Smooth muscle cell (in vitro differentiated cells): ENCODE measurements at regions not wholly inside any gene's neighbourhood (a gene's known extent, or its start where the extent isn't known, plus 50 kb on each side); places are given as distances from the start of the nearest gene placed in this dataset.
A peak's percentile ranks its signal among the peaks of the same experiment; 100 is the strongest.

Source experiments
- DNase-seq: peaks from one replicate; lab custom pipeline; 2025; ENCODE audit not compliant: unreplicated experiment; lab: John Stamatoyannopoulos, UW
- H2AFZ ChIP-seq: fragments of 200-600 bp; sonication (generic); 2 replicates; pipeline ENCODE4 v1.6.0; 2016; ENCODE audit warnings: antibody characterized with exemption, low read depth, mild to moderate bottlenecking
- H3F3A ChIP-seq: fragments of 200-600 bp; sonication (generic); 2 replicates; pipeline ENCODE4 v1.6.0; 2017; ENCODE audit warnings: antibody characterized with exemption, low read depth
- H3K27ac ChIP-seq: fragments of 200-600 bp; sonication (generic); 2 replicates; pipeline ENCODE4 v1.5.1; 2016; ENCODE audit warnings: low read depth, mild to moderate bottlenecking
- H3K27me3 ChIP-seq: fragments of 200-600 bp; sonication (generic); 2 replicates; pipeline ENCODE4 v1.6.1; 2016; ENCODE audit warnings: low read depth, mild to moderate bottlenecking
- H3K36me3 ChIP-seq: fragments of 200-600 bp; sonication (generic); 2 replicates; pipeline ENCODE4 v1.5.1; 2016; ENCODE audit warnings: low read depth
- H3K4me1 ChIP-seq: fragments of 200-600 bp; sonication (generic); 2 replicates; pipeline ENCODE4 v1.5.1; 2016; ENCODE audit warnings: low read depth
- H3K4me2 ChIP-seq: fragments of 200-600 bp; sonication (generic); 2 replicates; pipeline ENCODE4 v1.6.0; 2016; ENCODE audit warnings: mild to moderate bottlenecking
- H3K4me3 ChIP-seq: fragments of 200-600 bp; sonication (generic); 2 replicates; pipeline ENCODE4 v1.5.1; 2016; ENCODE audit warnings: mild to moderate bottlenecking
- H3K79me2 ChIP-seq: fragments of 200-600 bp; sonication (generic); 2 replicates; pipeline ENCODE4 v1.6.0; 2016; ENCODE audit warnings: low read depth, mild to moderate bottlenecking
- H3K9ac ChIP-seq: fragments of 200-600 bp; sonication (generic); 2 replicates; pipeline ENCODE4 v1.6.0; 2016; ENCODE audit warnings: low read depth
- H3K9me3 ChIP-seq: fragments of 200-600 bp; sonication (generic); replicated peaks from 2 replicates; pipeline ENCODE4 v1.5.1; 2016; ENCODE audit warnings: low read depth
- H4K20me1 ChIP-seq: fragments of 200-600 bp; sonication (generic); 2 replicates; pipeline ENCODE4 v1.6.0; 2016; ENCODE audit warnings: low read depth
- WGBS: methylation state at CpG from one replicate; pipeline ENCODE4 v1.1.7; 2016; ENCODE audit warnings: low lambda C conversion rate; 5-methylcytosine and 5-hydroxymethylcytosine counted together
- TF ChIP-seq, protein P1 (sequence below): fragments of 200-600 bp; sonication (generic); IDR thresholded peaks from 2 replicates; pipeline ENCODE4 v1.5.1; 2017; ENCODE audit warnings: borderline replicate concordance, mild to moderate bottlenecking, antibody characterized with exemption; ENCODE audit not compliant: insufficient read depth, poor library complexity, severe bottlenecking

DNA sequence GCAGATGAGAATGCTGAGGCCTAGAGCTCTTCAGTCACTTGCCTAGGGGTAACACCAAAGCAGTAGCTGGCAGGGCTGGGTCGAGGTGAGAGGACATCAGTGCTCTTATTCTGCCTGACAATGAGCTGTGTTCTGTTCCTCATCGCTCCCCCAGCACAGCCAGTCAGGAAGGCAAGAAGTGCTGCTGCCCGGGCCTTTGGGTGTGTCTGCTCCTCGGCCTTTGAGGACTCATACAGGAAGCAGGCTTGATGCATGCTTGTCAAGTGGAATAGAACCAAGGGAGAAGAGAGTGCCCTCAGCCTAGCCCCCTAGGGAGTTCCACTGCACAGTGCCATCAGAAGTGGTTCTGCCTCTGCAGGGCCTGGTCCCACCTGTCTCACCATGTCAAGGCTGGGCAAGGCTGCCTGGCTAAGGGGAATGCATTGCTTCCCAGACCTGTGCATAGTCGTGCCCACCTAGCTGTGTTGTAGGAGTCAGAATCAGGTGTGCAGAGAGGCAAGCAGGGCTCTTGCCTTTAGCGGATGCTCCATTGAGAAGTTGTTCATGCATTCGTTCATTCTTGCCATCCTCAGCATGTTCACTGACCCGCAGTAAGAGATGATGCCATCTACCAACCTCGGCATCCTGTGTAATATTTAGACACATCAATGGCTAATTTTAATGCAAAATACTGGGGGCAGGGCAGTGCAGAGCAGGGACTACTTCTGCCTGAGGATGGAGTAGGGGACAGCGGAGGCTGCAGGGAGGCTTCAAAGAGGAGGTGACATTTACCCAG, 156.6 kb downstream of the RPS24 start:
- Histone ChIP-seq H3K27ac (no peak overlapping the region), H3K27me3 (no peaks in the 10 kb centered on the region), H3K36me3 (no peaks in the 10 kb centered on the region), H3K4me1 (peaks cover 6% of the 10 kb centered on the region), H4K20me1 (no peaks in the 10 kb centered on the region), H3K4me2 (no peak overlapping the region), H3K4me3 (no peak overlapping the region), H2AFZ (no peak overlapping the region), H3K9me3 (no peaks in the 10 kb centered on the region), H3F3A (peaks cover 8% of the 10 kb centered on the region), H3K9ac (no peak overlapping the region), H3K79me2 (no peaks in the 10 kb centered on the region)
- WGBS, result 93% methylated on average over 10 of the region's 10 CpGs
- no peak for DNase-seq
- TF ChIP-seq, protein P1, sequence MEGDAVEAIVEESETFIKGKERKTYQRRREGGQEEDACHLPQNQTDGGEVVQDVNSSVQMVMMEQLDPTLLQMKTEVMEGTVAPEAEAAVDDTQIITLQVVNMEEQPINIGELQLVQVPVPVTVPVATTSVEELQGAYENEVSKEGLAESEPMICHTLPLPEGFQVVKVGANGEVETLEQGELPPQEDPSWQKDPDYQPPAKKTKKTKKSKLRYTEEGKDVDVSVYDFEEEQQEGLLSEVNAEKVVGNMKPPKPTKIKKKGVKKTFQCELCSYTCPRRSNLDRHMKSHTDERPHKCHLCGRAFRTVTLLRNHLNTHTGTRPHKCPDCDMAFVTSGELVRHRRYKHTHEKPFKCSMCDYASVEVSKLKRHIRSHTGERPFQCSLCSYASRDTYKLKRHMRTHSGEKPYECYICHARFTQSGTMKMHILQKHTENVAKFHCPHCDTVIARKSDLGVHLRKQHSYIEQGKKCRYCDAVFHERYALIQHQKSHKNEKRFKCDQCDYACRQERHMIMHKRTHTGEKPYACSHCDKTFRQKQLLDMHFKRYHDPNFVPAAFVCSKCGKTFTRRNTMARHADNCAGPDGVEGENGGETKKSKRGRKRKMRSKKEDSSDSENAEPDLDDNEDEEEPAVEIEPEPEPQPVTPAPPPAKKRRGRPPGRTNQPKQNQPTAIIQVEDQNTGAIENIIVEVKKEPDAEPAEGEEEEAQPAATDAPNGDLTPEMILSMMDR, result no peak

DNA sequence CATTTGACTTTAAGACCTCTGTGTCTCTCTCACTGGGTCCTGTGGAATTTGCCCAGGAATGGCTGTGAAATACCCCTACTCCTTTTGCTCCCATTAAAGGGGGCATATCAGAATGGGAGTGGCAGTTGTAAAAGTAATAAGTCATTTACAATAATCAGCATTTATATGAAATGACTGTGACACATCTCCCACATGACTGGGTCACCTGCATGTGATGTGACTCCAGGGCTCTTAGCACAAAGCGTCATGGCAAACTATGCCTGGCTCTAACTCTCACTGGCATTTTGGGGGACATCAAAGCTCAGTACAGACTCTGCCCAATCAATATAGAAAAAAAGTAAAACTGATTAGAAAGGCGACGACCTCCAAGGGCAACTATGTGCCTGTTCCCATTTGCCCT, 157.6 kb downstream of the RPS24 start:
- no peak overlapping the region for H3K4me3 ChIP-seq
- no peak overlapping the region for H2AFZ ChIP-seq
- H3K4me1 ChIP-seq, result peaks cover 16% of the 10 kb centered on the region
- no peak overlapping the region for H3K9ac ChIP-seq
- H3K4me2 ChIP-seq, result no peak overlapping the region
- TF ChIP-seq, protein P1, result no peak
- H3K36me3 ChIP-seq, result no peaks in the 10 kb centered on the region
- H3K27me3 ChIP-seq, result no peaks in the 10 kb centered on the region
- WGBS, result 94% methylated on average over 3 of the region's 3 CpGs
- H3K9me3 ChIP-seq, result no peaks in the 10 kb centered on the region
- no peaks in the 10 kb centered on the region for H3K79me2 ChIP-seq
- H4K20me1 ChIP-seq, result no peaks in the 10 kb centered on the region
- H3K27ac ChIP-seq, result no peak overlapping the region
- peaks cover 12% of the 10 kb centered on the region for H3F3A ChIP-seq
- no peak for DNase-seq

DNA sequence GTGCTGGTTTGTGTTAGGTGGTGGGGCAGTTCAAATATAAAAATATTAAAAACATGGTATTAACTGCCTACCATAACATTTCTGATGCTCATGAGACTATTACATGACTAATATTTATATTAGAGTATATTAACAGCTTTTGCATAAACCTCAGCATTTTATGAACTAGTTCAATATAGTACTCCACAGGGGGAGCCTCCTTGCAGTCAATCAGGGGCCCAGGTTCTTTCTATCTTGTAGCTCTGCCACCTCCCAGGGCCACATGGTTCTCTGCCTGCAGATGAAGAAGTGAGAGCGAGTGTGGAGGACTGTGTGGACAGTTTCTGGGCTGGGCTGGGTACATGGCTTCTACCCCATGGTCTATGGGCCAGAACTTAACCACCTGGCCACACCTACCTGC, 159.5 kb downstream of the RPS24 start:
- Histone ChIP-seq H3K9me3 (no peaks in the 10 kb centered on the region), H2AFZ (no peak overlapping the region), H4K20me1 (no peaks in the 10 kb centered on the region), H3K4me2 (no peak overlapping the region), H3K9ac (no peak overlapping the region), H3F3A (peaks cover 22% of the 10 kb centered on the region), H3K27ac (no peak overlapping the region), H3K27me3 (no peaks in the 10 kb centered on the region), H3K4me3 (no peak overlapping the region), H3K79me2 (no peaks in the 10 kb centered on the region), H3K36me3 (no peaks in the 10 kb centered on the region), H3K4me1 (peaks cover 19% of the 10 kb centered on the region)
- WGBS, result 97% methylated on average over 1 of the region's 1 CpG
- TF ChIP-seq, protein P1, result no peak
- no peak for DNase-seq

DNA sequence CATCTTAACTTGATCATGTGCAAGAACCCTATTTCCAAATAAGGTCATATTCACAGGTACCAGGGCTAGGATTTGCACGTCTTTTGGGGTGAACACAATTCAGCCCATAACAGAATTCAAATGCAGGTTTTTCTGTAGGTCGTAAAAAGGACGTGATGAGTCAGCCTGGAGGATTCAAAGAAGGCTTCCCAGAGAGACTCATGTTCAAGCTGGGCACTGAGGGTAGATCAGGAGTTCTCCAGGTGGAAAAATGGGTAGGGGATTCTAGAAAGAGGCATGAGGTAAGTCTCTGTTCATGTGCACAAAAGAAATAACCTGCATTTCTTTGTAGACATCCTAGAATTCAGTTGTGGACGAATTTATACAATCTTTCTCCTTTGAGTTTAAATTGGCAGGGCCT, 160.4 kb downstream of the RPS24 start:
- no peak for DNase-seq
- Histone ChIP-seq H3K27ac (peak overlapping the region; percentile 86), H3F3A (peaks cover 20% of the 10 kb centered on the region), H3K79me2 (no peaks in the 10 kb centered on the region), H4K20me1 (no peaks in the 10 kb centered on the region), H3K36me3 (no peaks in the 10 kb centered on the region), H3K9me3 (no peaks in the 10 kb centered on the region), H3K27me3 (no peaks in the 10 kb centered on the region), H3K4me2 (no peak overlapping the region), H3K9ac (no peak overlapping the region), H3K4me3 (no peak overlapping the region), H2AFZ (no peak overlapping the region), H3K4me1 (peaks cover 19% of the 10 kb centered on the region)
- WGBS, result 47% methylated on average over 4 of the region's 4 CpGs
- TF ChIP-seq, protein P1, result no peak
